HG02852 (cell line): ENCODE measurements at regions not wholly inside any gene's neighbourhood (a gene's known extent, or its start where the extent isn't known, plus 50 kb on each side); places are given as distances from the start of the nearest gene placed in this dataset.
A peak's percentile ranks its signal among the peaks of the same experiment; 100 is the strongest.
"Not testable (repeated sequence)": the region's sequence is repeated elsewhere in the genome, so short reads cannot be mapped to it uniquely, and the experiment has no call there.

ENCODE experiments used
- ATAC-seq: cut with Tn5 transposase; IDR thresholded peaks from one replicate; pipeline ENCODE4 v1.9.1; 2021; ENCODE audit warnings: mild to moderate bottlenecking, moderate library complexity; ENCODE audit not compliant: unreplicated experiment

DNA sequence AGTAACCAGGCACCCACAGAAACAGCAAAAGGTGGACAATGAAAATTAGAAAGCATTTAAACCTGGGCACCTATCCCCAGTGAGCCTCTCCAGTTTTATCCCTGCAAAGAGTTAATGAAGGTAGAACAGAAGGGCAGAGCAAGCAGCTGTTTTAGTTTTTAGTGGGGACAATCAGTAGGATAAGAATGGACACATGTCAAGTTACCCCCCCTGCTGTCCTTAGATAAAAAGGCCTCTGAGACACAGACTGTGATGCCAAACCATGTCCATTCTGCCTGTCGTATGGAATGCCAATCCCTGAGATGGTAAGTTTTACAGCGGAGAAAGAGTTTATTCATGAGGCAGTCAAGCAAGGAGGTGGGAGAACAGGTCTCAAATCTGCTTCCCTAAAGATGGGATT lies 162.6 kb upstream of the AGR3 start:
- ATAC-seq, result no peak

DNA sequence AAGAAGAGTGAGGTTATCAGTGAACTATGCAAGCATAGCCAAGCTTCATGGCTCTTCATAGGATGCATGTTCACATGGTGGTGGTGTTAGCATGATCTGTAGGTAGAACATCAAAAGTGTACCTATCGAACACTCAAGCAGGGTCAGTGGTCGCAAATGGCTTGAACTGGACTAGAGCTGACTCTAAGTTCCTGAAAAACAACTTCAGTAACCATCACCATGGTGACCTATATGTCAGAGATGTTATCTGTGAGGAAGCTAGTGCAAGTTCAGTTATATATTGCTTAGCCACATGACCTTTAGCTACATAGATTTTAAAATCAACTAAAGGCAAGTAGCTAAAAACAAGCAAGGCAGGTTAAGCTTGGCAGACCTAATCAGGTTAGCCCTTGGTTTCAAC lies 163.1 kb upstream of the AGR3 start:
- ATAC-seq, result no peak

- ATAC-seq, result no peak
Measured at GRCh38 chr7:17046259-17046658, 164.5 kb upstream of the AGR3 start.

GRCh38 chr7:17046666-17047065 lies 164.9 kb upstream of the AGR3 start:
- ATAC-seq, result no peak

GRCh38 chr7:17053164-17053563 lies 171.4 kb upstream of the AGR3 start:
- not testable (repeated sequence) for ATAC-seq

GRCh38 chr7:17054206-17054605 lies 172.4 kb upstream of the AGR3 start:
- ATAC-seq, result no peak

GRCh38 chr7:17054836-17055235 lies 173.1 kb upstream of the AGR3 start:
- no peak for ATAC-seq

DNA sequence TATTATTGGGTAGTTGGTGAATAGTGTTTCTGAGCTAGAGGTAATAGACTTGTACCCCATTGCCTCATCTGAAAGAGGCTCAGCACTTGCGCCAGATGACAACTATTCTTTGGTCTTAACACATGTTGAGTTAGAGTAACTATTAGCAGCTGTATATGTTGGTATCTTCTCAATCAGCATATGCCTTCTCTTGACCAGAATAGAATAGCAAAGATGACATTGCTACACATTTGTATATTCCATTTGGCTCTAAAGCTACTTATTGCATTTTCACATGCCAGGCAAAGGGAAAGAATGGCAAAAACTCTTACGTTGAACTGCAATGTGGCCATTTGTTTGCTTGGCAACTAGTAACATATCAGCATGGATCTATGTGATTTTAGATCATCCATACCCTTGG lies 173.8 kb upstream of the AGR3 start:
- ATAC-seq, result no peak

DNA sequence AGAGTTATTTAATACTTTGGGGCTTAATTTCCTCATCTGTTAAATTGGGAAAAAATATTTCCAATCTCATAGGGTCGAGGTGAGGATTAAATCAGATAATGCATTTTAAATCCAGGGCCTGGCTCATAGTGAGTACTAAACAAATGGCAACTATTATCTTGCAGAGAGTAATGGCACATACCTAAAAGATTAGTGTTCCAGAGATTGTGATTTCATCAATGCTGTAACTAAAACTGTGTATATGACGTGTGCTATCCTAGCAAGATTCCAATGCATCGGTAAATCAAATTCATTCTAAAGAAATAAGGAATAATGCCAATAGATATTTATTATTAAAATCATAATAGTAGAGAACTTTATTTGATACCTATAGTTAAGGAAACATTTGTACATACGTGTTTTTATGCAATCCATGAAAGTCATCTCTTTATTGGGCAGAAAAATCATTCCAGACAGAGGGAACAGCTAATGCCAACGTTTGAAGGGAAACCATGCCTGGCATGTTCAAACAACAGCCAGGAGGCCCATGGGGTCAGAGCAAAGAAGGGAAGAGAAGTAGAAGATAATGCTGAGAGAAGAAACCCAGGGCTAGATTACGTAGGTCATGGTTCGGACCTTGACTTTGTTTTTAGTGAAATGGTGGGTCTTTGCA lies 174.8 kb upstream of the AGR3 start:
- no peak for ATAC-seq

DNA sequence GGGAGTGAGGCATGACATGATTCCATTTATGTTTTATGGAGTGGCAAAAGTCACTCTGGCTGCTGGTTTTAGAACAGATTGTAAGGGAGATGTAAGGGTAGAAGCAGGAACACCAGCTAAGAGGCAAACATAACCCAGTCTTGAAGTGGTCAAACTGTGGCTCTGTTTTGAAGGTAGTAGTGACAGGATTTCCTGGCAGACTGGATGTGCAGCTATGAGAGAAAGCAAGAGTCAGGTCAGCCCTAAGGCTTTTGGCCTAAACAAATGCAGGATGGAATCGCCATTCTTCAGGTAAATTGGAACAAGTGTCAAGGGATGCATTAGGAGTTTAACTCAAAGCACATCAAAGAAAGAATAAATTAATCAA lies 175.3 kb upstream of the AGR3 start:
- no peak for ATAC-seq

DNA sequence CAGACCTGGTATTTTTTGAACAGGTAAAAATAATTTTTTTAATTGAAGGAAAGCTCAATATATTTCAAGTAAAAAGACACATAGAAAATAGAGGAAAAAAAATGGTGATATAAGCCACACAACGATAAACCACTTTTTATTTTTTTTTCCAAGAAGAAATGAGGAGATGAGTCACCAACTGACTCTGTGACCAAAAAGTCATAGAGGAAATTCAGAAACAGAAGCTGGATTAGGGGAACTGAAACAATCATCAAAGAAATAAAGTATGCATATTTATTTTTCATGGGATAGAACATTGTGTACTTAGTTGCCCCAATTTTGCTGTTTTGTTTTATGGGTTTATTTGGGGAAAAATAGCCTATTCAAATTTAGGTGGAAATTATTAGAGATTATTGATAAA lies 176.8 kb upstream of the AGR3 start:
- no peak for ATAC-seq

- ATAC-seq, result no peak
Measured at GRCh38 chr7:17060051-17060450, 178.3 kb upstream of the AGR3 start.

- ATAC-seq, result no peak
Measured at GRCh38 chr7:17061443-17061842, 179.7 kb upstream of the AGR3 start.

DNA sequence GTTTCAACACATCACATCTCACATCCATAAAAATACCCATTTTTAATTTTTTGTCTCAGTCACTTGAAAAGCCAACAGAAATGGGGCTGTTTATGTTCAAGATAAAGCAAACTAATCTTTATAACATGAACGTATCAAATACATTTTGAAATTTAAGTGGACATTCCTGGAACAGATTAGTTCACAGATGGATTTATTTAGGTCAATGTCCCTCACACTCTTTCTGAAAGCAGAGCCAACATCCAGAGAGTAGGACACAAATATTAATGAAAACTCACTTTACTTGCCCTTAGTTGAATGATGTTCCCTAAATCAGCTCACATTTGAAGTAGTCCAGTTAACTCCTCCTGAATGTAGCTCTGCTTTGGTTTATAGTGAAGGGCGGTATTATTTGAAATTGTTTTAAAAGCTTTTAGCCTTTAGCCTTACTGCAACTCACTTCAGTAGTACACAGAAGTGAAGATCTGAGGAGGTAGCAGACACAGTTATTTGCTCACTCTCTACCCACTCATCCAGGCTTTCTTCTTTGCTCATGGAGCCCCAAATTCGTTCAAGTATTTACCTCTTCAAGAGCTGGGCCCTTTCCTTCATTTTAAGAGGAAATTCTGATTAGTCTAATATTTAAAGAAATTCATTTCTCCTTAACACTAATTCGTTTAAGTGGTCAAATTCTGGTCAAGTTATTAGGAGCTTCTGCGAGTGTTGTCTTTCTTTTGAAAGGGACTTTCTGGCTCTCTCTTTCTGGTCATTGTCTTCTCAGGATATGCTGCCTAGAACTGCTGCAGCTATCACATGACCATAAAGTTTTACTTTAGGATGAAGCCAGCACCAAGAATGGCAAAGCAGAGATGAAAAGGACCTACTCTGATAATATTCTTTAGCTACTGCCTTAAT lies 180.6 kb upstream of the AGR3 start:
- peak; percentile 58 for ATAC-seq

- peak; percentile 5 for ATAC-seq
Measured at GRCh38 chr7:17063045-17063383, 181.2 kb upstream of the AGR3 start.

GRCh38 chr7:17067691-17068090 lies 185.9 kb upstream of the AGR3 start:
- ATAC-seq, result no peak

DNA sequence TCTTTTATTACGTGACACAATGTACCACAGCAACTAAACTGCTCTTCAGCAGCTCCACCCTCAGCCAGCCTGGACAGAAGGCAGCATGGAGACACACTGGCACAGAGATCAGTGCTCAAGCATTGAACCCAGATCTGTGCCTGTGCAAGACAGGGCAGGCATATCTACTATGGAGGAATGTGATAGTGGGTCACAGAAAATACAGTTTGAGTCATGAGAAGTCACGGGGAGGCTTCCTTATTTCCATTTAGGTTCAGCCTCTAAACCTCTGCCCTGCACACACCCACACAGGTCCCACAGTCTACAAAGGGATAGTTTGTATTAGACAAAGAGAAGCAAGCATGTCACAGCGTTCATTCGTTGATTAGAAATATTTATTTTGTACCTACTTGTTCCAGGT lies 187.4 kb upstream of the AGR3 start:
- ATAC-seq, result peak; percentile 50

- ATAC-seq, result no peak
Measured at GRCh38 chr7:17070231-17070708, 188.5 kb upstream of the AGR3 start.

GRCh38 chr7:17071866-17072265 lies 190.1 kb upstream of the AGR3 start:
- ATAC-seq, result peak; percentile 79

DNA sequence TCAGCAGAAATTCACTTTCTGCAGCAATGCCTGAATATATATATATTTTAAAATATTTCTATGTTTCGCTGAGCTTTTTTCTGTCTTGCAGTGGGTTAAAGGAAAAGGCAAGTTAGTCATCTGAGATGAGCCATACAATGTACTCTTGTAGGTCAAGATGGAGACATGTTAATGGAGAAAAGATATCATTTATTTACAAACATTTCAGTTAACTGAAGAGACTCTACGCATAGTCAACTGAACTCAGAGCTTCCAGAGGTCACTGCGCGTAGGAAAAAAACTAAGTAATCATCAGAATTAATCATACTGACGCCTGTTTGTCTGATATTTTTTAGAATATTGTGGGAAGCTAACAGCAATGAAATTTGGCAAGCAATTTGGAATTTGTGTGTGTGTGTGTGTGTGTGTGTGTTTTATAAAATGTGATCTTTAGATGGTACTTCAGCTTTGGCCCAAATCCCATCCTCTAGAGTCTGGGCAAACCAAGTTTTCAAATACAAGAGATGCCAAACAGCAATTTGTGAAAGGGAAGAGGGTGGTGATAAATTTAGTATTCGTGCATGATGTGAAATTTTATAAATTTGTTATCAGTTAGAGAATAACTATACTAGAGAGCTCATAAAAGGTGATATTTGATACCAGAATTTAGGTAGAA lies 193.9 kb upstream of the AGR3 start:
- no peak for ATAC-seq

GRCh38 chr7:17078298-17078697 lies 196.5 kb upstream of the AGR3 start:
- ATAC-seq, result no peak
